Sigmoid colon (tissue), 4 donors: ENCODE measurements at regions not wholly inside any gene's neighbourhood (a gene's known extent, or its start where the extent isn't known, plus 50 kb on each side); places are given as distances from the start of the nearest gene placed in this dataset.

ENCODE experiments used
- CTCF ChIP-seq, 4 experiments: fragments of 450-650 bp in 3 of 4; fragments of 200-600 bp in 1 of 4; IDR thresholded peaks; one replicate each; pipeline ENCODE4 v1.5.1; 2016 to 2019; ENCODE audit warnings: antibody characterized with exemption in 4 of 4, mild to moderate bottlenecking in 3 of 4, moderate library complexity in 2 of 4
- EP300 ChIP-seq, 4 donors: sonication (generic); formaldehyde crosslinking; IDR thresholded peaks; one replicate each; pipeline ENCODE4 v1.6.1; 2017; ENCODE audit warnings: antibody characterized with exemption in 4 of 4
- POLR2A ChIP-seq, 2 donors: fragments of 450-650 bp; IDR thresholded peaks; one replicate each; pipeline ENCODE4 v1.6.1; 2016; ENCODE audit warnings: antibody characterized with exemption in 2 of 2, mild to moderate bottlenecking in 2 of 2, moderate library complexity in 2 of 2
- POLR2AphosphoS5 ChIP-seq, 4 donors: sonication (generic); formaldehyde crosslinking; IDR thresholded peaks; one replicate each; pipeline ENCODE4 v1.6.1; 2017; ENCODE audit warnings: antibody characterized with exemption in 4 of 4

- TF ChIP-seq CTCF (IDR thresholded peaks at IDR 0.05) = no peak
- no peak for TF ChIP-seq POLR2AphosphoS5 (IDR thresholded peaks at IDR 0.05)
- no peak for TF ChIP-seq POLR2A (IDR thresholded peaks at IDR 0.05)
- TF ChIP-seq EP300 (IDR thresholded peaks at IDR 0.05) = no peak
These were observed 237.3 kb upstream of the TUT7 start for GRCh38 chr9:86591472-86591871.
